ENCODE measurements at regions not wholly inside any gene's neighbourhood (a gene's known extent, or its start where the extent isn't known, plus 50 kb on each side); places are given as distances from the start of the nearest gene placed in this dataset.

DNA sequence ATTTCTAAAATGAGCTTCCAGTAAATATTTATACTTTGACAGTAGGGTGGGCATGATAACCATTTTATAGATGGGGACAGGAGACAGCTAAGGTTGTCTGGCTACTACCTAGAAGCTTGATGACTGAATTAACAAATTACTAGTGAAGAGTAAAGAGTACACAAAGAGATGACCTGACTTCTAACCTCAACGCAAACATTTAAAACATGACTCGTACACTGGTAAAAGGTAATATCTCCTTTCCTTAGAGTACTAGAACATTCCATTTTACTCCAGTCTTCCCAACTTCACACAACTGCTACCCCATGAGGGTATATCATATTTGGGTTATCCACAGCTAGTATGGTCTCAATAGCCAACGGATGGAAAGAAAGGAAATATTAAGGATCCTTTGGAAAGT lies 258.9 kb downstream of the FOXO1 start:
- DNase-seq (ENCODE audit: low read depth in 2 of 2), result no peak
- H3K4me3 ChIP-seq (replicated peaks in 1 of 2; ENCODE audit: low read depth in 2 of 2, low read length in 2 of 2), result no peak overlapping the region
- TF ChIP-seq, protein P1, sequence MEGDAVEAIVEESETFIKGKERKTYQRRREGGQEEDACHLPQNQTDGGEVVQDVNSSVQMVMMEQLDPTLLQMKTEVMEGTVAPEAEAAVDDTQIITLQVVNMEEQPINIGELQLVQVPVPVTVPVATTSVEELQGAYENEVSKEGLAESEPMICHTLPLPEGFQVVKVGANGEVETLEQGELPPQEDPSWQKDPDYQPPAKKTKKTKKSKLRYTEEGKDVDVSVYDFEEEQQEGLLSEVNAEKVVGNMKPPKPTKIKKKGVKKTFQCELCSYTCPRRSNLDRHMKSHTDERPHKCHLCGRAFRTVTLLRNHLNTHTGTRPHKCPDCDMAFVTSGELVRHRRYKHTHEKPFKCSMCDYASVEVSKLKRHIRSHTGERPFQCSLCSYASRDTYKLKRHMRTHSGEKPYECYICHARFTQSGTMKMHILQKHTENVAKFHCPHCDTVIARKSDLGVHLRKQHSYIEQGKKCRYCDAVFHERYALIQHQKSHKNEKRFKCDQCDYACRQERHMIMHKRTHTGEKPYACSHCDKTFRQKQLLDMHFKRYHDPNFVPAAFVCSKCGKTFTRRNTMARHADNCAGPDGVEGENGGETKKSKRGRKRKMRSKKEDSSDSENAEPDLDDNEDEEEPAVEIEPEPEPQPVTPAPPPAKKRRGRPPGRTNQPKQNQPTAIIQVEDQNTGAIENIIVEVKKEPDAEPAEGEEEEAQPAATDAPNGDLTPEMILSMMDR (IDR thresholded peaks at IDR 0.05; ENCODE audit: low read depth, low read length), result no peak

DNA sequence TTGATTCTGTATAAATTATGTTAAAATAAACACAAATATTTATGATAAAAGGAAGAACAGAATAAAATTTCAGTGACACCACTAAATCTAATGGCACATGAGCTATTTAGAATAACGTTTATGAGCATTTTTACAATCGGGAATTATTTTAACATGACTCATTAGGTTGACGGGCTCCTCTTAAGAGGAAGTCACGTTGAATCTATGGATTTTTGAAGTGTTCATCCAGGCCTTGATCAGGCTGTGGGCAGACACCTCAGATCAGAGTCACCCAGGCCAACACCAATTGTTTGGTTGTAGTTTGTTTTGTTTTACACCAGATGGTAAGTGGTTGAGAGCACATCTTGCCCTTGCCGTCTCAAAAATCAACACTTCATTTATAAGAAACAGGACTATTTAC lies 257.8 kb downstream of the FOXO1 start:
- TF ChIP-seq, protein P1 (IDR thresholded peaks at IDR 0.05; ENCODE audit: low read depth, low read length), result no peak
- H3K4me3 ChIP-seq (replicated peaks in 1 of 2; ENCODE audit: low read depth in 2 of 2, low read length in 2 of 2), result no peak overlapping the region
- DNase-seq (ENCODE audit: low read depth in 2 of 2), result peak in 1 of 2 donors; percentile 70

DNA sequence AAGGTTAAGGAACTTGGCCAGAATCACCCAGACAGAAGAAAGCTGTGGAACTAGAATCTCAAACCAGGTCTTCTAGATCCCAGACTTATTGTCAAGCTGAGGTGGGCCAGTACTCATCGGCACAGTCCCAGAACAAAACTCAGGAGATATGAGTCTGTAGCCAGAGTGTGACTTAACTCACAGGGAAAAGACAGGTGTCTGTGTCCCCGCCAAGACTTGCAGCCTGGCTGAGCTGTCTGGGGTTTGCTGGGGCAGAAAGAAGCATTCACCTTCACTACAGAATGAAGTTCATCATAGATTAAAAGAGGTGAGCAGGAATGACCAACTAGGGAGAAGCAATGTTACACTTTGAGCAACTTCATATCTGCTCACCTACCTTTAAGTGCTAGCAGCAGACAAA lies 257.2 kb downstream of the FOXO1 start:
- no peak overlapping the region for H3K4me3 ChIP-seq (replicated peaks in 1 of 2; ENCODE audit: low read depth in 2 of 2, low read length in 2 of 2)
- DNase-seq (ENCODE audit: low read depth in 2 of 2), result no peak
- TF ChIP-seq, protein P1 (IDR thresholded peaks at IDR 0.05; ENCODE audit: low read depth, low read length), result no peak

DNA sequence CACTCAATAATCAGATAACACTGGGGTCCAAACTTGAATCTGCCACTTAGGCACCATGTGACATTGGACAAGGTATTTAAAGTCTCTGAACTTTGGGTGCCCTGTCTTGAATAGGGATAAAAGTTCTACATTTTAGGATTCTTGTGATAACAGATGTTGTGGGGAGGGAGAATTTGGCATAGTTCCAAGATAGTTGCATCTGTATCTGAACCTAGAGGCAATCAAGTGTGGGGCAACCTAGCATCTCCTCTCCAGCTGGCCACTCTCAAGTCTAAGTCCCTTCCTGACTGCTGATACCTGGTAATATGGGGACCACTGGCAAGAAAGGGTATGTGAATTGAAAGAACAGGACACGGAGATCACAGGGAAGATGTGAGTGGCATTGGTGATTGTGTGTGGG lies 256.1 kb downstream of the FOXO1 start:
- no peak overlapping the region for H3K4me3 ChIP-seq (replicated peaks in 1 of 2; ENCODE audit: low read depth in 2 of 2, low read length in 2 of 2)
- TF ChIP-seq, protein P1 (IDR thresholded peaks at IDR 0.05; ENCODE audit: low read depth, low read length), result no peak
- peak in 1 of 2 donors; percentile 32 for DNase-seq (ENCODE audit: low read depth in 2 of 2)

DNA sequence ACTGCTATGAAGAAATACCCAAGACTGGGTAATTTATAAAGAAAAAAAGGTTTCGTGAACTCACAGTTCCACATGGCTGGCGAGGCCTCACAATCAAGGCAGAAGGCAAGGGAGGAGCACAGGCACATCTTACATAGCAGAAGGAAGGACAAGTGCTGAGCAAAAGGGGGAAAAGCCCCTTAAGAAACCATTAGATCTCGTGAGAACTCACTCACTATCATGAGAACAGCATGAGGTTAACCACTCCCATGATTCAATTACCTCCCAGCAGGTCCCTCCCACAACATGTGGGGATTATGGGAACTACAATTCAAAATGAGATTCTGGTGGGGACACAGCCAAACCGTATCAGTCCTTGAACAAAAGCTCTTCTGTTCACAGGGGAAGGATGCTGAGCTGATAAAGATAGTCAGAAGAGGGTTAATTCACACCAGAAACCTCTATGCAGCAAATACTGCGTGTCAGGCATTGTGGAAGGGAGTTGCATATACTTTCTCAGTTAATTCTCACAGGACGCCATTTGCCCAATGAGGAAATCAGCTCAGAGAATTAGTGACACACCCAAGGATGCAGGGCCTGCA lies 246.2 kb downstream of the FOXO1 start:
- no peak for DNase-seq (ENCODE audit: low read depth in 2 of 2)
- no peak overlapping the region for H3K4me3 ChIP-seq (replicated peaks in 1 of 2; ENCODE audit: low read depth in 2 of 2, low read length in 2 of 2)
- TF ChIP-seq, protein P1 (IDR thresholded peaks at IDR 0.05; ENCODE audit: low read depth, low read length), result no peak

DNA sequence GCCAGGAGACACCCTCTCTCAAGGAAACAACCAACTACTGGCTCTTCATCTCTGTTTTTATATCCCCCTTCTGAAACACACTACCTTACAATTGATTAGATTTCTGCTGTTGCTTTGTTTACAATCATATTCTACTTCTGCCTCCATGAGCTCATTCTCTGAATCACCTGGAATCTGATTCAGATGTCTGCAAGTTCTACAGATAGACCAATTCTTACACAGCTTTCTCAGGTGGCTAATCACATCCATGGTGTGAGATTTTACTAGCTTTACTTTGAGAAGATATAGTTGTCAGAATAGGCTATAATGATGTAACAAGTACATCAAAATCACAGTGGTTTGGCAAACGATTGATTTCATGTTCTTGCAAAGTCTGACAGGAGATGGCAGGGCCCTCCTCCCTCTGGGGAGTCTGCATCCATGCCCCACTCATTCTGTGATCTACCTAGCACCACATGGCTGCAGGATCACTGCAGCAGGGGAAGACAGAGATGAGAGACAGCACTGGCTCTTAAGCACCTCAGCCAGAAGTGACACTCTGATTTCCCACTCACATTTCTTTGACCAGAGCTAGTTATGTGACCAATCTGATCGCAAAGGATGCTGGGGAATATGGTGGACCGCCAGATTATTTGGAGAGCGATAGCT lies 243.7 kb downstream of the FOXO1 start:
- TF ChIP-seq, protein P1 (IDR thresholded peaks at IDR 0.05; ENCODE audit: low read depth, low read length), result no peak
- no peak for DNase-seq (ENCODE audit: low read depth in 2 of 2)
- no peak overlapping the region for H3K4me3 ChIP-seq (replicated peaks in 1 of 2; ENCODE audit: low read depth in 2 of 2, low read length in 2 of 2)

All from cardiac fibroblast (primary cell).